ENCODE measurements at regions not wholly inside any gene's neighbourhood (a gene's known extent, or its start where the extent isn't known, plus 50 kb on each side); places are given as distances from the start of the nearest gene placed in this dataset.

DNA sequence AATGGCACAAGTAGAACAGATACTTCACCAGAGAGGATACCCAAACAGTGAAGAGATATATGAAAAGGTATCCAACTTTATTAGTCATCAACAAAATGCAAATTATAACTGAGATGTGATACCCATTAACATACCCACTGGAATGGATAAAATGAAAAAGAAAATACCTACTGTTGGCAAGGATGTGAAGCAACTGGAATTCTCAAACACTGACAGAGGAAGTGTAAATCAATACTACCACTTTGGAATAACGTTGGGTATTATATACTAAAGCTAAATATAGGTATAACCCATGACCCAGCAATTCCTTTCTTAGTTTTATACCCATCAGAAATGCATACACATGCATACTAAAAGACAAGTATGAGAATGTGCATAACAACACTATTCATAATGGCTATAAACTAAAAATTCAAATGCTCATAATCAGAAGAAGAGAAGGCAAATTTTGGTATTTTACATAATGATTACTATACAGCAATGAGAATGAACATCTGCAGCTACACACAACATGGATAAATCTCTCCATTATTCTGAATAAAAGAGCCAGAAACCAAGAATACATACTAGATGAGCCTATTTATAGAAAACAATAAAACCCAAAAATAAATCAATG is 80.6 kb downstream of the RPL27A start:
- TF ChIP-seq, protein P1, sequence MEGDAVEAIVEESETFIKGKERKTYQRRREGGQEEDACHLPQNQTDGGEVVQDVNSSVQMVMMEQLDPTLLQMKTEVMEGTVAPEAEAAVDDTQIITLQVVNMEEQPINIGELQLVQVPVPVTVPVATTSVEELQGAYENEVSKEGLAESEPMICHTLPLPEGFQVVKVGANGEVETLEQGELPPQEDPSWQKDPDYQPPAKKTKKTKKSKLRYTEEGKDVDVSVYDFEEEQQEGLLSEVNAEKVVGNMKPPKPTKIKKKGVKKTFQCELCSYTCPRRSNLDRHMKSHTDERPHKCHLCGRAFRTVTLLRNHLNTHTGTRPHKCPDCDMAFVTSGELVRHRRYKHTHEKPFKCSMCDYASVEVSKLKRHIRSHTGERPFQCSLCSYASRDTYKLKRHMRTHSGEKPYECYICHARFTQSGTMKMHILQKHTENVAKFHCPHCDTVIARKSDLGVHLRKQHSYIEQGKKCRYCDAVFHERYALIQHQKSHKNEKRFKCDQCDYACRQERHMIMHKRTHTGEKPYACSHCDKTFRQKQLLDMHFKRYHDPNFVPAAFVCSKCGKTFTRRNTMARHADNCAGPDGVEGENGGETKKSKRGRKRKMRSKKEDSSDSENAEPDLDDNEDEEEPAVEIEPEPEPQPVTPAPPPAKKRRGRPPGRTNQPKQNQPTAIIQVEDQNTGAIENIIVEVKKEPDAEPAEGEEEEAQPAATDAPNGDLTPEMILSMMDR (IDR thresholded peaks at IDR 0.05; ENCODE audit: extremely low read depth, missing control alignments), result no peak
- DNase-seq (ENCODE audit: low spot score), result no peak

DNA sequence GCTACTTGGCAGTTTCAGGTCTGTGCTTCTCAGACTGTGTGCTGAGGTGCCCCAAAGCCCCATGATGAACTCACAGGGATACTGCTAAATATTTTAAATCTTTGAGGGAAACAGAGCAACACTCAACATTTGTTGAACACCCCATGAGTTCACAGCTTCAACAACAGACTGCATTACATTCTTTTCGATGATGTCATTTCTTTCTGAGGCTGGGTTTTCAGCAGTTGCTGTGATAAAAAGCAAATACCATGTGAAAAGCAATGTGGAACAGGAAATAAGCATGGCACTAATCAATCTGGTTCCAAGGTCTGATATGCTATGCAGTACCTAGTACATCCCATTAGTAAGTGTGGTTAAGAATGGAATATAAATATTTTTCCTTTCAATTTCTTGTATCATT is 82.7 kb downstream of the RPL27A start:
- no peak for DNase-seq (ENCODE audit: low spot score)
- TF ChIP-seq, protein P1 (IDR thresholded peaks at IDR 0.05; ENCODE audit: extremely low read depth, missing control alignments), result no peak

- no peak for DNase-seq (ENCODE audit: low spot score)
- TF ChIP-seq, protein P1 (IDR thresholded peaks at IDR 0.05; ENCODE audit: extremely low read depth, missing control alignments), result no peak
Measured at GRCh38 chr11:8766043-8766987, 83.7 kb downstream of the RPL27A start.

DNA sequence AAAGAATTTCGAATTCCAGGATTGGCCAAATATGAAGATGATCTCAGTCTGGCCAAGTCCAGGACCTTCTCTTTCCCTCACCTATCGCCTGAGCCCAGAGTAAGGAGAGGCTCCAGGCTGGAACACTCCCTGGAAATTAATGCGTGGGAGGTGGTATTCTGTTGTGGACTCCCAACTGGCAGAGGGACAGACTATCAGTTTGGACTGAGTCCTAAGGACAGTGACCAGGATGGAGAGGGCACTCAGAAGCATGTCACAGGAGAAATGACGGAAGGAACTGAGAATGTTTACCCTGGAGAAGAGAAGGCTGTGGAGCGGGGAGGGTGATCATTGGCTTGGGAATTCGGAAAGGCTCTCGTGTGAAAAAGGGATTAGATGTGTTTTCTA is 84.4 kb downstream of the RPL27A start:
- TF ChIP-seq, protein P1 (IDR thresholded peaks at IDR 0.05; ENCODE audit: extremely low read depth, missing control alignments), result no peak
- DNase-seq (ENCODE audit: low spot score), result no peak

GRCh38 chr11:8767466-8768142 is 85.0 kb downstream of the RPL27A start:
- TF ChIP-seq, protein P1 (IDR thresholded peaks at IDR 0.05; ENCODE audit: extremely low read depth, missing control alignments), result no peak

DNA sequence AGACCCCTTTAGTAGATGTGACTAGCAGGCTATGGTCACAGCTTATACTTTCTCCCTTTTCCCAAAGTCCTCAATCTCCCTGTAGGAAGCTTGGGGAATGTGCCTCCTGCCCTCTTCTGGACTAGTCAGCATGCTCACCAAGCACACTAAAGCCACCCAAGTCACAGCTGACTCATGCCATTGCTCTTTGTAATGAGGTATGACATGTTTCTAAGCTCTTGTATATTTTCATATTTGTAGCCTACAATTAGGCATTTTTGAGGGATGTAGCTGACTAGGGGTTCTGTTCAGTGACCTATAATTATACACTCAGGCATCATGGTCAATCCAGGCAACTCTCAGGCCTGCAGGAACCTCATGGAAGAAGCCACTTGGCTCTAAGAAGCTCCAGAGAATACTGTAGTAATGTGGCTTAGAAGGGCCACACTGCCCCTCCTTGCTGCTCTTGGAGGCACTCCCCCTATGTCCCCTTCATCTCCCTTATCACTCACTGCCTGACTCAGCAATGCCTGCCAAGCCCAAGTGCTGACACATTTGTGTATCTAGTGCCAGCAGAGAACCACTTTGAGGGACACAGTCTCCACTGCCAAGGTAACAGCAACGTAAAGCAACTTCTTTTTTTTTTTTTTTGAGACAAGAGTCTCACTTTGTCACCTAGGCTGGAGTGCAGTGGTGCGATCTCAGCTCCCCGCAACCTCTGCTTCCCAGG is 86.2 kb downstream of the RPL27A start:
- TF ChIP-seq, protein P1 (IDR thresholded peaks at IDR 0.05; ENCODE audit: extremely low read depth, missing control alignments), result no peak

More at GRCh38 chr11:8767466-8768142, 85.0 kb downstream of the RPL27A start:
- DNase-seq (ENCODE audit: low spot score), result no peak

More for the DNA sequence above, 86.2 kb downstream of the RPL27A start:
- DNase-seq (ENCODE audit: low spot score), result no peak
